GM23248 (cell line): ENCODE measurements at regions not wholly inside any gene's neighbourhood (a gene's known extent, or its start where the extent isn't known, plus 50 kb on each side); places are given as distances from the start of the nearest gene placed in this dataset.

Experiments
- EZH2 ChIP-seq: fragments of 200-600 bp; sonication (generic); IDR thresholded peaks from 2 replicates; pipeline ENCODE4 v1.6.1; 2018; ENCODE audit warnings: antibody characterized with exemption, mild to moderate bottlenecking; ENCODE audit not compliant: insufficient read depth, poor library complexity, severe bottlenecking
- EZH2phosphoT487 ChIP-seq: fragments of 200-600 bp; sonication (generic); IDR thresholded peaks from 2 replicates; pipeline ENCODE4 v1.6.1; 2018; ENCODE audit warnings: antibody characterized with exemption, moderate library complexity, mild to moderate bottlenecking, low read depth; ENCODE audit not compliant: insufficient read depth

DNA sequence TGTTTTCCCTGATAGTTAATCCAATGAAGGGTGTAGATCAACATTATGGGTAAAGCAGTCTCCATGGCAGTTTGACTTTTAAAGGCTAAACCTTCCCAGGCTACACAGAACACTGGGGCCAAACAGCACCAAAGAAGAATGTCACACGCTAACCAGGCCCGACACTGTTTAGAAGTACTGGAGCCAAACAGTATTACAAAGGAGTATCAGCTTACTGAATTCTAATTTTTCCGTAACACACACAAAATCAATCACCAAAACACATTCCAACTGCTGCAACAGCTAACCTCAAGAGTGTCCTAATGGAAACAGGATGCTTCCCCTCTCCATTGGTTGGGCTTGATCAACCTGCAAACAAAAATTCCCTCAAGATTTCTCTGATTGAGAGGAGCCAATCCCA, 783.5 kb downstream of the PCDH18 start:
- TF ChIP-seq EZH2 (no peak), EZH2phosphoT487 (no peak)
